Calu3 (cell line): ENCODE measurements at regions not wholly inside any gene's neighbourhood (a gene's known extent, or its start where the extent isn't known, plus 50 kb on each side); places are given as distances from the start of the nearest gene placed in this dataset.

ENCODE experiments used
- BruUV-seq: library from RNA; stranded (reverse); fragments of 400-500 nt; replicated peaks from 2 replicates; lab custom pipeline; 2021; lab: Mats Ljungman, UMichigan
- CTCF ChIA-PET: fragments of 300-600 bp; sonication (Branson Sonifier 250); formaldehyde crosslinking; loops from one replicate; lab custom pipeline; 2022; ENCODE audit warnings: antibody characterized with exemption; lab: Charles Lee
- DNase-seq: peaks from one replicate; pipeline ENCODE4 v3.0.0; 2022
- H3K27ac Mint-ChIP-seq: one replicate; pipeline ENCODE4 v1.8.0; 2022; ENCODE audit warnings: mixed read lengths; ENCODE audit not compliant: unreplicated experiment
- H3K27me3 Mint-ChIP-seq: one replicate; pipeline ENCODE4 v1.8.0; 2022; ENCODE audit warnings: mixed read lengths; ENCODE audit not compliant: unreplicated experiment
- H3K36me3 Mint-ChIP-seq: one replicate; pipeline ENCODE4 v1.8.0; 2022; ENCODE audit warnings: mild to moderate bottlenecking, moderate library complexity, mixed read lengths; ENCODE audit not compliant: insufficient read depth, unreplicated experiment
- H3K4me1 Mint-ChIP-seq: one replicate; pipeline ENCODE4 v1.8.0; 2022; ENCODE audit warnings: mild to moderate bottlenecking, low read depth, mixed read lengths; ENCODE audit not compliant: unreplicated experiment
- H3K4me3 Mint-ChIP-seq: one replicate; pipeline ENCODE4 v1.8.0; 2022; ENCODE audit warnings: mild to moderate bottlenecking, low read depth, moderate library complexity, mixed read lengths; ENCODE audit not compliant: unreplicated experiment
- H3K9me3 Mint-ChIP-seq: one replicate; pipeline ENCODE4 v1.8.0; 2022; ENCODE audit warnings: low read depth, mixed read lengths; ENCODE audit not compliant: unreplicated experiment
- intact Hi-C: fragments of 100-400 bp; cut with micrococcal nuclease; formaldehyde crosslinking; loops from one replicate; pipeline ENCODE4 v1.10.0; 2022; ENCODE audit not compliant: unreplicated experiment
- TF ChIP-seq, protein P1 (sequence below): fragments of 200-600 bp; IDR thresholded peaks from one replicate; pipeline ENCODE4 v1.8.0; 2022; ENCODE audit warnings: antibody characterized with exemption; ENCODE audit not compliant: unreplicated experiment

DNA sequence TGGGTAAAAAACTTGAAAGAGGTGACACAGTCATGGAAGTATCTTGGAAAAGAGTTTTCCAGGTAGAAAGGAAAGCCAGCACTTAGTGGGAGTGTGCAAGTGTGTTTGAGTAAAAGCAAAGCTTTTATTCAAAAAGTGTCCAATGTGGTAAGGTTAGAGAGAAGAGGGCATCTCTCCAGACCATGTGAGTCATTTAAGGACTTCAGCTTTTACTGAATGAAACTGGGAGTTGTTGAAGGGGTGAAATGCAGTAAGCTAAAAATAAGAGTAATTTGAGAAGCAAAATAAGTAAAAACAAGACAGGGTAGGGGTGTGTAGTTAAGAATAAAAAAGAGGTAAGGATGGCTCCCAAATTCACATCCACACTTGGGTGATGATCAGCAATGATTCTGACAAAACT is 238.9 kb downstream of the SLC7A11 start:
- CTCF ChIA-PET, result no interaction called here
- Mint-ChIP-seq H3K4me3 (no peak overlapping the region), H3K4me1 (no peaks in the 10 kb centered on the region), H3K36me3 (no peaks in the 10 kb centered on the region), H3K27me3 (no peaks in the 10 kb centered on the region), H3K9me3 (no peaks in the 10 kb centered on the region), H3K27ac (no peak overlapping the region)
- TF ChIP-seq, protein P1, sequence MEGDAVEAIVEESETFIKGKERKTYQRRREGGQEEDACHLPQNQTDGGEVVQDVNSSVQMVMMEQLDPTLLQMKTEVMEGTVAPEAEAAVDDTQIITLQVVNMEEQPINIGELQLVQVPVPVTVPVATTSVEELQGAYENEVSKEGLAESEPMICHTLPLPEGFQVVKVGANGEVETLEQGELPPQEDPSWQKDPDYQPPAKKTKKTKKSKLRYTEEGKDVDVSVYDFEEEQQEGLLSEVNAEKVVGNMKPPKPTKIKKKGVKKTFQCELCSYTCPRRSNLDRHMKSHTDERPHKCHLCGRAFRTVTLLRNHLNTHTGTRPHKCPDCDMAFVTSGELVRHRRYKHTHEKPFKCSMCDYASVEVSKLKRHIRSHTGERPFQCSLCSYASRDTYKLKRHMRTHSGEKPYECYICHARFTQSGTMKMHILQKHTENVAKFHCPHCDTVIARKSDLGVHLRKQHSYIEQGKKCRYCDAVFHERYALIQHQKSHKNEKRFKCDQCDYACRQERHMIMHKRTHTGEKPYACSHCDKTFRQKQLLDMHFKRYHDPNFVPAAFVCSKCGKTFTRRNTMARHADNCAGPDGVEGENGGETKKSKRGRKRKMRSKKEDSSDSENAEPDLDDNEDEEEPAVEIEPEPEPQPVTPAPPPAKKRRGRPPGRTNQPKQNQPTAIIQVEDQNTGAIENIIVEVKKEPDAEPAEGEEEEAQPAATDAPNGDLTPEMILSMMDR, result no peak
- DNase-seq, result no peak
- intact Hi-C loops, result no loop called here
- no TSS peak for BruUV-seq

DNA sequence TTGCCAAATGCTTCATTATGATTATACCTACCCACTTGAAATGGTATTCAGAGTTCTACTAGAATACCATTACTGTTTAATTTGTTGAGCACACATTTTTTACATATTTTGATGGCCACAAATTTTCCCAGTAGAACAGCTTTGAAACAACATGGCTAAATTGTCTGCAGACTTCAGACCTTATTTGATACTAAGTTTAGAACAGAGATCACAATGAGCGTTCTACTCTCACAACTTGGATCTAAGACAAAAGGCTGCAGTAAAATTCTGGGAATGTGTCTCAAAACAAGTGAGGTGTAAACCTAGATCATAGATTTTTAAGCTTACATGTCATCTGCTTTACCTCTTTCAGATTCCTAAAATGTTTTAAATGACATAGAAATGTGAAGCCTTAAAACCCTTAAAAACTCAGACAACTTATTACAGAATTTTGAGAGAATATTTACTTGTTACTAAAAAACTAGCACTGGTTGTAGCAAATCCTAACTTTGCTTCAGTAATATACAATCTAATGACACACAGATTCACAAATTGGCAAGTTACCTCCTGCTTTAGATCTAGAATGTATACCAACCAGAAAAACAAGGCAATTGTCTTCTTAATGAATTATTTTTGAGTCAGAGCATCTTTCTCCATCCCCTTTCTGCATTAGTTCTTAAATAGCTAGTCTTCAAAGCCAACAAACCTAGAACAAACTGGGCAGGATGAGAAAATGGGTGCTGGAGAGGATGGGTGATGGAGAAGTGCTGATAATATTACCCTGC is 243.3 kb downstream of the SLC7A11 start:
- Mint-ChIP-seq H3K4me1 (no peaks in the 10 kb centered on the region), H3K27ac (no peak overlapping the region), H3K27me3 (no peaks in the 10 kb centered on the region), H3K36me3 (no peaks in the 10 kb centered on the region), H3K9me3 (no peaks in the 10 kb centered on the region), H3K4me3 (no peak overlapping the region)
- TF ChIP-seq, protein P1, result no peak
- no TSS peak for BruUV-seq
- intact Hi-C loops, result no loop called here
- CTCF ChIA-PET, result no interaction called here
- DNase-seq, result no peak

DNA sequence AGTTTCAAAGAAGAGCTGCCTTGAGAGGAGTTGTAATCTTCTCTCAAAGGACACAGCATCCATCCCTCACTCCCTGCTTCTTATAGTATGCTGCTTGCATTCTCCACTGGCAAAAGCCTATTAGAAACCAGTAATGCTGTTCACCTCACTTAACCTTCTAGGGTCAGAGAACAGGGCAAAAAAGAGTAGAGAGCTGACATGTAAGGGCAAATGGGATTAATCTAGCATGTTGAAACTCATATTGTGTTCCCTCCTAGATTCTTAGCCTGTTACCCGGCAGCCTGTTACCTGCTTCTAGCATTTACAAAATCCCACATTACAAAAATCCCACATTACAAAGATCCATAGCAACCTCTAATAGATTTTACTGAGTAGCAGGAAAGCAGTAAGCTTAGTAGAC is 244.7 kb downstream of the SLC7A11 start:
- Mint-ChIP-seq H3K4me1 (no peaks in the 10 kb centered on the region), H3K4me3 (no peak overlapping the region), H3K27me3 (no peaks in the 10 kb centered on the region), H3K27ac (no peak overlapping the region), H3K9me3 (no peaks in the 10 kb centered on the region), H3K36me3 (no peaks in the 10 kb centered on the region)
- TF ChIP-seq, protein P1, result no peak
- CTCF ChIA-PET, result no interaction called here
- no TSS peak for BruUV-seq
- intact Hi-C loops, result no loop called here
- no peak for DNase-seq

DNA sequence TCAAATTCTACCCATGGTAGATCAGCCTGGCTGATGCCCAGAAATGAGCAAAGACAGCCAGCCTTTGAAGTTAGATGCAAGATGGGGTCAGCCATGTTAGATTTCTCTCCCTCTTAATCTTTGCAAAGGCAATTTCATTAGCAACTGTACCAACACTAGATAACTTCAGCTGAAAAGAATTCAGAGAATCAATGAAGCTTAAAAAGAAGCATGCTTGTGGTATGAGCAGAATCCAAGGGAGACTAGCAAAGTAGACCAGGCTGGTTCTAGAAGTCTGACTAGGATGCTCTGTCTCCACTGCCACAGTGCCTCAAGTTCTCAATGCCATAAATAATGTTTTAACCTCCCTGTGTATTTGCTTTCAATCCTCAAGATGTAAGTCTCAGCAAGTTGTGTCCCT is 247.3 kb downstream of the SLC7A11 start:
- Mint-ChIP-seq H3K4me1 (no peaks in the 10 kb centered on the region), H3K27ac (no peak overlapping the region), H3K36me3 (no peaks in the 10 kb centered on the region), H3K9me3 (no peaks in the 10 kb centered on the region), H3K27me3 (no peaks in the 10 kb centered on the region), H3K4me3 (no peak overlapping the region)
- intact Hi-C loops, result no loop called here
- CTCF ChIA-PET, result no interaction called here
- no peak for DNase-seq
- no TSS peak for BruUV-seq
- TF ChIP-seq, protein P1, result no peak
